SK-N-SH (cell line): ENCODE measurements at regions not wholly inside any gene's neighbourhood (a gene's known extent, or its start where the extent isn't known, plus 50 kb on each side); places are given as distances from the start of the nearest gene placed in this dataset.

ENCODE experiments used
- CTCF ChIA-PET: fragments of 300-600, 350-600 bp; formaldehyde crosslinking; extraction: SDS; loops from one replicate; lab custom pipeline; 2021; lab: Yijun Ruan, JAX
- POLR2A ChIA-PET: fragments of 350-600 bp; sonication (Branson Sonifier 250); formaldehyde crosslinking; extraction: SDS; loops from one replicate; lab custom pipeline; 2020; ENCODE audit warnings: antibody characterized with exemption, inconsistent platforms; lab: Yijun Ruan, JAX
- DNase-seq: peaks from one replicate; pipeline ENCODE4 v3.0.0; 2012
- H2AFZ ChIP-seq: fragments of 200-600 bp; sonication (generic); 2 replicates; pipeline ENCODE4 v1.8.1; 2016; ENCODE audit warnings: antibody characterized with exemption, mild to moderate bottlenecking, low read depth
- H3F3A ChIP-seq: fragments of 200-600 bp; sonication (generic); replicated peaks from 2 replicates; pipeline ENCODE3; 2016; ENCODE audit warnings: antibody characterized with exemption, mild to moderate bottlenecking; ENCODE audit not compliant: insufficient read depth
- H3K27ac ChIP-seq, 2 experiments: fragments of 200-500 bp in 1 of 2; fragments of 200-600 bp in 1 of 2; sonication (Bioruptor generic) in 1 of 2; sonication (generic), shearing (Covaris generic) in 1 of 2; 2 replicates each; pipeline versions ENCODE4 v1.5.1 to v1.6.1; 2014 to 2016; ENCODE audit warnings: low read depth in 2 of 2, inconsistent platforms in 1 of 2, low read length in 1 of 2, mild to moderate bottlenecking in 1 of 2, mixed read lengths in 1 of 2
- H3K27me3 ChIP-seq: fragments of 200-600 bp; sonication (generic), shearing (Covaris generic); 2 replicates; pipeline ENCODE4 v1.6.1; 2016; ENCODE audit warnings: mixed run types; ENCODE audit not compliant: insufficient read depth
- H3K36me3 ChIP-seq, 2 experiments: fragments of 200-500 bp in 1 of 2; fragments of 200-600 bp in 1 of 2; sonication (Bioruptor generic) in 1 of 2; sonication (generic) in 1 of 2; replicated peaks in 1 of 2; 2 replicates each; pipeline versions ENCODE3 to v1.5.1; 2014 to 2016; ENCODE audit warnings: low read length in 1 of 2, mild to moderate bottlenecking in 1 of 2; ENCODE audit not compliant: insufficient read depth in 2 of 2, control insufficient read depth in 1 of 2
- H3K4me1 ChIP-seq, 2 experiments: fragments of 200-500 bp in 1 of 2; fragments of 200-600 bp in 1 of 2; sonication (Bioruptor generic) in 1 of 2; sonication (generic), shearing (Covaris generic) in 1 of 2; 2 replicates each; pipeline versions ENCODE4 v1.5.1 to v1.6.1; 2014 to 2016; ENCODE audit warnings: low read depth in 1 of 2, low read length in 1 of 2, mixed run types in 1 of 2; ENCODE audit not compliant: insufficient read depth in 2 of 2, control insufficient read depth in 1 of 2
- H3K4me2 ChIP-seq: fragments of 200-600 bp; sonication (generic), shearing (Covaris generic); 2 replicates; pipeline ENCODE4 v1.6.1; 2017; ENCODE audit warnings: mixed run types
- H3K4me3 ChIP-seq, 2 experiments: fragments of 200-500 bp in 1 of 2; fragments of 200-600 bp in 1 of 2; sonication (Bioruptor generic) in 1 of 2; sonication (generic), shearing (Covaris generic) in 1 of 2; 2 replicates each; pipeline versions ENCODE4 v1.5.1 to v1.8.1; 2014 to 2016; ENCODE audit warnings: low read depth in 2 of 2, inconsistent platforms in 1 of 2, low read length in 1 of 2, mild to moderate bottlenecking in 1 of 2, mixed read lengths in 1 of 2, moderate library complexity in 1 of 2
- H3K79me2 ChIP-seq: fragments of 200-600 bp; sonication (generic); 2 replicates; pipeline ENCODE4 v1.8.1; 2017; ENCODE audit warnings: mild to moderate bottlenecking; ENCODE audit not compliant: insufficient read depth
- H3K9ac ChIP-seq: fragments of 200-600 bp; sonication (generic); 2 replicates; pipeline ENCODE4 v1.6.1; 2017; ENCODE audit warnings: mixed run types
- H3K9me2 ChIP-seq: fragments of 200-600 bp; sonication (generic); 2 replicates; pipeline ENCODE4 v1.6.1; 2017; ENCODE audit warnings: mixed run types
- H3K9me3 ChIP-seq: fragments of 200-600 bp; sonication (generic); 2 replicates; pipeline ENCODE4 v1.6.1; 2017; ENCODE audit warnings: mixed run types, mild to moderate bottlenecking, moderate library complexity
- H4K20me1 ChIP-seq: fragments of 200-600 bp; sonication (generic); 2 replicates; pipeline ENCODE4 v1.6.1; 2017; ENCODE audit warnings: mild to moderate bottlenecking, mixed run types; ENCODE audit not compliant: insufficient read depth
- CHD2 ChIP-seq: fragments of 150-350 bp; IDR thresholded peaks from 2 replicates; pipeline ENCODE4 v1.6.1; 2018; ENCODE audit warnings: low read length; ENCODE audit not compliant: partially characterized antibody
- ELF1 ChIP-seq: IDR thresholded peaks from 2 replicates; pipeline ENCODE4 v1.4.0; 2012
- EZH2phosphoT487 ChIP-seq: fragments of 200-600 bp; sonication (generic); IDR thresholded peaks from 2 replicates; pipeline ENCODE4 v1.6.1; 2017; ENCODE audit warnings: low read depth, mixed run types, mild to moderate bottlenecking, antibody characterized with exemption, moderate library complexity, borderline replicate concordance
- FOSL2 ChIP-seq: IDR thresholded peaks from 2 replicates; pipeline ENCODE4 v1.4.0; 2012; ENCODE audit warnings: low read depth, mild to moderate bottlenecking, moderate library complexity, borderline replicate concordance
- FOXJ3 ChIP-seq: sonication (generic); formaldehyde crosslinking; IDR thresholded peaks from 2 replicates; pipeline ENCODE4 v1.5.1; 2020; ENCODE audit warnings: mild to moderate bottlenecking, missing genetic modification reagents
- FOXM1 ChIP-seq: IDR thresholded peaks from 2 replicates; pipeline ENCODE4 v1.4.0; 2012; ENCODE audit warnings: low read depth, mild to moderate bottlenecking
- JUND ChIP-seq: IDR thresholded peaks from 2 replicates; pipeline ENCODE4 v1.4.0; 2012
- MEF2A ChIP-seq: IDR thresholded peaks from 2 replicates; pipeline ENCODE4 v1.4.0; 2012; ENCODE audit warnings: low read depth, borderline replicate concordance
- MXI1 ChIP-seq: IDR thresholded peaks from 2 replicates; pipeline ENCODE4 v1.6.1; 2012; ENCODE audit warnings: mild to moderate bottlenecking, low read depth, low read length, improper control_type of control experiment
- NFIC ChIP-seq: IDR thresholded peaks from 2 replicates; pipeline ENCODE4 v1.4.0; 2012; ENCODE audit warnings: borderline replicate concordance
- PBX3 ChIP-seq: IDR thresholded peaks from 2 replicates; pipeline ENCODE4; 2012
- RAD21 ChIP-seq: IDR thresholded peaks from 2 replicates; pipeline ENCODE4 v1.6.1; 2012; ENCODE audit warnings: mild to moderate bottlenecking, low read length
- RCOR1 ChIP-seq: fragments of 150-350 bp; IDR thresholded peaks from 2 replicates; pipeline ENCODE4 v1.6.1; 2017; ENCODE audit warnings: antibody characterized with exemption, low read length
- RFX5 ChIP-seq: IDR thresholded peaks from 2 replicates; pipeline ENCODE4 v1.6.1; 2012; ENCODE audit warnings: mild to moderate bottlenecking, improper control_type of control experiment, low read length
- RXRA ChIP-seq: IDR thresholded peaks from 2 replicates; pipeline ENCODE4 v1.4.0; 2012; ENCODE audit warnings: low read depth, mild to moderate bottlenecking, borderline replicate concordance
- SIN3A ChIP-seq: IDR thresholded peaks from 2 replicates; pipeline ENCODE4 v1.6.1; 2012; ENCODE audit warnings: low read depth, mild to moderate bottlenecking, low read length, moderate library complexity, borderline replicate concordance
- TEAD4 ChIP-seq: IDR thresholded peaks from 2 replicates; pipeline ENCODE4 v1.4.0; 2012; ENCODE audit warnings: mild to moderate bottlenecking, borderline replicate concordance; ENCODE audit not compliant: insufficient read depth
- USF2 ChIP-seq: fragments of 150-350 bp; IDR thresholded peaks from 2 replicates; pipeline ENCODE4 v1.6.1; 2017; ENCODE audit warnings: antibody characterized with exemption, low read length, low read depth, borderline replicate concordance
- YY1 ChIP-seq: IDR thresholded peaks from 2 replicates; pipeline ENCODE4 v1.4.0; 2012; ENCODE audit warnings: low read depth, mild to moderate bottlenecking
- TF ChIP-seq, protein P1 (sequence below): fragments of 200-600 bp; sonication (generic); IDR thresholded peaks from 2 replicates; pipeline ENCODE4 v1.6.1; 2017; ENCODE audit warnings: antibody characterized with exemption, mild to moderate bottlenecking, moderate library complexity

- TF ChIP-seq FOXM1 (no peak), USF2 (no peak), TEAD4 (no peak), RFX5 (no peak), RXRA (no peak), PBX3 (no peak), MXI1 (no peak), MEF2A (no peak), SIN3A (no peak), CHD2 (no peak)
- TF ChIP-seq, protein P1, sequence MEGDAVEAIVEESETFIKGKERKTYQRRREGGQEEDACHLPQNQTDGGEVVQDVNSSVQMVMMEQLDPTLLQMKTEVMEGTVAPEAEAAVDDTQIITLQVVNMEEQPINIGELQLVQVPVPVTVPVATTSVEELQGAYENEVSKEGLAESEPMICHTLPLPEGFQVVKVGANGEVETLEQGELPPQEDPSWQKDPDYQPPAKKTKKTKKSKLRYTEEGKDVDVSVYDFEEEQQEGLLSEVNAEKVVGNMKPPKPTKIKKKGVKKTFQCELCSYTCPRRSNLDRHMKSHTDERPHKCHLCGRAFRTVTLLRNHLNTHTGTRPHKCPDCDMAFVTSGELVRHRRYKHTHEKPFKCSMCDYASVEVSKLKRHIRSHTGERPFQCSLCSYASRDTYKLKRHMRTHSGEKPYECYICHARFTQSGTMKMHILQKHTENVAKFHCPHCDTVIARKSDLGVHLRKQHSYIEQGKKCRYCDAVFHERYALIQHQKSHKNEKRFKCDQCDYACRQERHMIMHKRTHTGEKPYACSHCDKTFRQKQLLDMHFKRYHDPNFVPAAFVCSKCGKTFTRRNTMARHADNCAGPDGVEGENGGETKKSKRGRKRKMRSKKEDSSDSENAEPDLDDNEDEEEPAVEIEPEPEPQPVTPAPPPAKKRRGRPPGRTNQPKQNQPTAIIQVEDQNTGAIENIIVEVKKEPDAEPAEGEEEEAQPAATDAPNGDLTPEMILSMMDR: no peak
Observed at GRCh38 chr10:53071505-53072125, 299.0 kb upstream of the MBL2 start (continued).

- Histone ChIP-seq H3K9me2 (no peaks in the 10 kb centered on the region), H3K27ac (no peak overlapping the region), H3F3A (no peaks in the 10 kb centered on the region), H3K9ac (no peak overlapping the region), H3K4me1 (no peaks in the 10 kb centered on the region), H3K36me3 (no peaks in the 10 kb centered on the region), H3K27me3 (no peaks in the 10 kb centered on the region; the same call in 1 of the 2 replicates), H3K9me3 (no peaks in the 10 kb centered on the region), H3K4me2 (no peak overlapping the region), H2AFZ (no peak overlapping the region), H4K20me1 (no peaks in the 10 kb centered on the region), H3K4me3 (no peak overlapping the region), H3K79me2 (no peaks in the 10 kb centered on the region)
- TF ChIP-seq RAD21 (no peak), CHD2 (no peak), RCOR1 (no peak), TEAD4 (no peak), JUND (no peak), EZH2phosphoT487 (no peak), NFIC (no peak), ELF1 (no peak), FOSL2 (no peak), MEF2A (no peak), FOXM1 (no peak), YY1 (no peak), FOXJ3 (CRISPR knock-in tag) (no peak)
- TF ChIP-seq, protein P1: no peak
- CTCF ChIA-PET: interaction anchor here (0.6 kb wide), 1 partner anchor 763 kb away, joined by 3 read pairs; no protein-coding TSS in a partner anchor
- POLR2A ChIA-PET: no interaction called here
- DNase-seq: no peak
Observed at GRCh38 chr10:53069013-53069412, 296.4 kb upstream of the MBL2 start.
